Natural killer cell treated with Interleukin-12 subunit alpha and Interleukin-12 subunit beta and Interleukin-15 and Interleukin-18, amount 100 ng/mL, for 72 hours (primary cell): ENCODE measurements at regions not wholly inside any gene's neighbourhood (a gene's known extent, or its start where the extent isn't known, plus 50 kb on each side); places are given as distances from the start of the nearest gene placed in this dataset.

ENCODE experiments used
- ATAC-seq, 2 donors: fragments of 150-1000 bp; cut with Tn5 transposase in 1 of 2; sonication (Bioruptor Pico), chemical (Tn5 transposase) in 1 of 2; 2 replicates each; pipeline ENCODE4 v1.10.0; 2021
- DNase-seq: peaks from one replicate; pipeline ENCODE4 v3.0.0; 2022; ENCODE audit warnings: low spot score
- H3K27ac Mint-ChIP-seq, 2 donors: 1 replicate in 1 of 2; 2 replicates in 1 of 2; pipeline ENCODE4 v1.8.0; 2022; ENCODE audit warnings: mixed read lengths in 2 of 2, mild to moderate bottlenecking in 1 of 2, moderate library complexity in 1 of 2
- H3K27me3 Mint-ChIP-seq, 2 donors: 1 replicate in 1 of 2; 2 replicates in 1 of 2; pipeline ENCODE4 v1.8.0; 2022; ENCODE audit warnings: mixed read lengths in 2 of 2
- H3K36me3 Mint-ChIP-seq: one replicate; pipeline ENCODE4 v1.8.0; 2022; ENCODE audit warnings: mixed read lengths
- H3K4me1 Mint-ChIP-seq, 2 donors: 1 replicate in 1 of 2; 2 replicates in 1 of 2; pipeline ENCODE4 v1.8.0; 2022; ENCODE audit warnings: low read depth in 2 of 2, mixed read lengths in 2 of 2, mild to moderate bottlenecking in 1 of 2
- H3K4me3 Mint-ChIP-seq: one replicate; pipeline ENCODE4 v1.8.0; 2022; ENCODE audit warnings: mixed read lengths
- H3K9me3 Mint-ChIP-seq: 2 replicates; pipeline ENCODE4 v1.8.0; 2022; ENCODE audit warnings: mixed read lengths

GRCh38 chr14:104423701-104424405, 155.7 kb upstream of the C14orf180 start:
- H3K9me3 Mint-ChIP-seq, result no peaks in the 10 kb centered on the region
- no peaks in the 10 kb centered on the region for H3K4me1 Mint-ChIP-seq
- no peak for DNase-seq
- H3K27ac Mint-ChIP-seq, result no peak overlapping the region
- no peak overlapping the region for H3K4me3 Mint-ChIP-seq
- no peak for ATAC-seq
- no peaks in the 10 kb centered on the region for H3K27me3 Mint-ChIP-seq
- H3K36me3 Mint-ChIP-seq, result no peaks in the 10 kb centered on the region

- Mint-ChIP-seq H3K9me3 (no peaks in the 10 kb centered on the region), H3K4me1 (no peaks in the 10 kb centered on the region), H3K36me3 (no peaks in the 10 kb centered on the region), H3K27ac (no peak overlapping the region), H3K4me3 (no peak overlapping the region), H3K27me3 (no peaks in the 10 kb centered on the region)
- no peak for ATAC-seq
- DNase-seq, result no peak
Observed at GRCh38 chr14:104424406-104425072, 155.0 kb upstream of the C14orf180 start.

- DNase-seq, result no peak
- Mint-ChIP-seq H3K27me3 (no peaks in the 10 kb centered on the region), H3K4me1 (no peaks in the 10 kb centered on the region), H3K36me3 (no peaks in the 10 kb centered on the region), H3K27ac (no peak overlapping the region), H3K9me3 (no peaks in the 10 kb centered on the region), H3K4me3 (no peak overlapping the region)
- ATAC-seq, result no peak
Observed at GRCh38 chr14:104425171-104425681, 154.3 kb upstream of the C14orf180 start.

DNA sequence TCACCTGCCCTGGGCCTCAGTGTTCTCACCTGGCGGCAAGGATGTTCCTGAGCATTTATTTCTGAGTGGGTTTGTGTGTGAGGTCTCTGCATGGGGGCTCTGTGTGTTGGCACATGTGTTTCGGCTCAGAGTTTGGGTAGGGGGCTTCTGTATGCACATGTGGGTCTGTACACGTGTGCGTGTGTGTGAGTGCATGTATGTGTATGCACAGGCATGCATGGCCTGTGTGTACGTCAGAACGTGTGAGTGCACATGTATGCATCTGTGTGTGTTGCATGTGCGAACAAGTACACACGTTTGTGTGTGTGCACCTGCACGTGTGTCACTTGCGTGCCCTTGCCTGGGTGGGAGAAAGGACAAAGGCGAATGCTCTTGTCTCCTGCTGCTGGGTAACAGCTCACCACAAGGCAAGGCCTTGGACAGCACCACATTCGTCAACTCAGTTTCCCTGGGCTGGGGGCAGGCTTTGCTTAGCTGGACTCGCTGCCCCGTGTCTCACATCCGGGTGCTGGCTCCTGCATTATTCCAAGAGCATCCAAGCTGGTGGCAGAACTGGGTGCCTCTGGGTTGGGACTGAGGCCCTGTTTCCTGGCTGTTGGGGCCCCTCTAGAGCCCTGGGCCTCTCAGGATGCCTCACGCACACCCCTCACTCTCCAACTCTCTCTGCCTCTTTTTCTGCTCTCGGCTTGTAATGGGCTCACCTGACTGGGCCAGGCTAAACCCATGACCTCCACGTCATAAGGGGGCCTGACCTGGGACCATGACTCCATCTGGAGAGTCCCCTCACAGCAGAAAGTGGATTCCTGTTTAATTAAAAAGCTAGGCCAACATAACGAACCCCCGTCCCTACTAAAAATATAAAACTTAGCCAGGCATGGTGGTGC, 153.6 kb upstream of the C14orf180 start:
- no peak overlapping the region for H3K27ac Mint-ChIP-seq
- DNase-seq, result no peak

DNA sequence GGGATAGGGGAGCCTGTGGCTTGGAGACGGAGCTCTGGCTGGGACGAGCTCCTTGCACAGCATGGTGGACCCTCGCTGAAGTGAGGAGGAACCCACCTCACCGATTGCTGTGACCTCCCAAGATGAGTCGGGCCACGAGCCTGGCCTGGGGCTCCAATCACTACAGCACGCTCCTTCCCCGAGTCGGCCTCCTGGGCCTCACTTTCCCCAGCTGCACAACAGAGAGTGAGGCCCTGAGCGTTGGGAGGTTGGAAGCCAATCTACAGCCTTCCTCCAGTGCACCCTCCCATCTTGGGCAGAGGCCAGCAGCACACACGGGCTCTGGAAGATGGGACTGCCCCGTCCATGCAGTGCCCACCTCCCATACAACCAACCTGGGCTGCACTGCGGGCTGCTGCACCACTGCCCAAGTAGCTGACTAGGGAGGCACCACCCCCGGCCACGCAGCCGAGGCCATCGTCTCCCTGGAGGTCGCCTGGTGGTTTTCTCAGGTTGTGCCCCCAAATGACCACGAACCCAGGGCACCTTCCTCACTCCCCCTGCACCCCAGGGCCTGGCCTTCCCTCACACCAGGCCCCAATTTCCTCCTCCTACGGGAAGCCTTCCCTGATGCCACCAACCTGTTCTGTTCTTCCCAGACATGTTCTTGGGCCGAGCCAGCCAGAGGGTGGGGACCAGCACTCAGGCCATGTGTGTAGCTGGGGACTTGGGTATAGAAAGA, 152.3 kb upstream of the C14orf180 start:
- H3K9me3 Mint-ChIP-seq, result no peaks in the 10 kb centered on the region
- no peaks in the 10 kb centered on the region for H3K4me1 Mint-ChIP-seq
- no peak overlapping the region for H3K27ac Mint-ChIP-seq
- no peak for DNase-seq
- no peaks in the 10 kb centered on the region for H3K36me3 Mint-ChIP-seq
- no peak overlapping the region for H3K4me3 Mint-ChIP-seq
- no peak for ATAC-seq
- H3K27me3 Mint-ChIP-seq, result peaks cover 0 to 2% of the 10 kb centered on the region in 2 donors

More for the DNA sequence above, 153.6 kb upstream of the C14orf180 start:
- Mint-ChIP-seq H3K36me3 (no peaks in the 10 kb centered on the region), H3K9me3 (no peaks in the 10 kb centered on the region), H3K4me3 (no peak overlapping the region), H3K4me1 (no peaks in the 10 kb centered on the region), H3K27me3 (peaks cover 0 to 2% of the 10 kb centered on the region in 2 donors)
- no peak for ATAC-seq

GRCh38 chr14:104428333-104428851, 151.2 kb upstream of the C14orf180 start:
- no peak for ATAC-seq
- H3K27ac Mint-ChIP-seq, result no peak overlapping the region
- DNase-seq, result no peak
- H3K4me1 Mint-ChIP-seq, result no peaks in the 10 kb centered on the region
- H3K4me3 Mint-ChIP-seq, result no peak overlapping the region
- H3K27me3 Mint-ChIP-seq, result peaks cover 0 to 2% of the 10 kb centered on the region in 2 donors
- H3K9me3 Mint-ChIP-seq, result no peaks in the 10 kb centered on the region
- no peaks in the 10 kb centered on the region for H3K36me3 Mint-ChIP-seq

DNA sequence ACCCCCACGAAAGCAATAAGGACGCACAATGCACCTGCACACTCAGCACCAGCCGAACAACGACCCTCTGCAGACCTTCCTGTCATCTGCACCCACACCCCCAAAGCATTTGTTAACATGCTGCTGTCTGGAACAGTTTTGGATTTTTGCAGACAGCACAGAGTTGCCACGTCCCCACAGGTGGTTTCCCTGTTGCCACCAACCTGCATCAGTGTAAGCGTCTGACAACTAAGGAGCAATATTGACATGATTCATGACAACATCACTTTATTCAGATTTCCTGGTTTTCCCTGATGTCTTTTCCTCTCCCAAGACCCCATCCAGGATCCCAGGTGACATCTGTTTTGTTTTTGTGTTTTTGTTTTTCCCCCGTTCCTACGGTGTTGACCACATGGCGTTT, 150.7 kb upstream of the C14orf180 start:
- H3K27me3 Mint-ChIP-seq, result peaks cover 0 to 2% of the 10 kb centered on the region in 2 donors
- H3K4me1 Mint-ChIP-seq, result no peaks in the 10 kb centered on the region
- H3K36me3 Mint-ChIP-seq, result no peaks in the 10 kb centered on the region
- no peak overlapping the region for H3K4me3 Mint-ChIP-seq
- DNase-seq (no peak), ATAC-seq (no peak)
- no peaks in the 10 kb centered on the region for H3K9me3 Mint-ChIP-seq
- no peak overlapping the region for H3K27ac Mint-ChIP-seq

- Mint-ChIP-seq H3K4me3 (no peak overlapping the region), H3K4me1 (no peaks in the 10 kb centered on the region), H3K27ac (no peak overlapping the region), H3K27me3 (peaks cover 0 to 2% of the 10 kb centered on the region in 2 donors), H3K36me3 (no peaks in the 10 kb centered on the region), H3K9me3 (no peaks in the 10 kb centered on the region)
- DNase-seq (no peak), ATAC-seq (no peak)
Observed at GRCh38 chr14:104429291-104429861, 150.2 kb upstream of the C14orf180 start.

DNA sequence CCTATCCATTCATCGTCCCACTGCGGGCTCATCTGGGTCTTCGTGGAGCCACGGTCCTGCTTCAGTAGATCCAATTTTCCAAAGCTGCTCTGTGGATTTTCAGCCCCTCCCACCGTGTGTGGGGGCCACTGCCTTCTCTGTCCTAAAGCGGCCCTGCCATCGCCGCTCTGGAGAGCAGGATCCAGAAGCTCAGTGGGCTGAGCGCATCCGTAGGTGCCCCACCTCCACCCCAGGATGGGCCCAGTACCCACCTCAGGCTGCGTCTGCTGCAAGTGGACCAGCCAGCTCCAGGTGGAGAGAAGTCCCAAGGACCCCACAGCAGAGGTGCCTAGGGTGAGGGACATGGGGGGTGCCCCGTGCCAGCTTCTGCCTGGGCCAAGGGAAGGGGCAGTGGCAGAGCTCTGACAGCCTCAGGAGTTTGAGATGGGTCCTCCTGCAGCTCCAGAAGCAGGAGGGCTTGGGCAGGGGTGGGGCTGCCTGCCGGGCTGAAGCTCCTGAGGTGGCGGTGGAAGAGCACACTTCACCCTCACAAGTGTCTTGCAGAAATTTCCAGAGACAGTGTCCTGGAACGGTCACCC, 148.1 kb upstream of the C14orf180 start:
- no peak for ATAC-seq

GRCh38 chr14:104431929-104432541, 147.5 kb upstream of the C14orf180 start:
- Mint-ChIP-seq H3K4me3 (no peak overlapping the region), H3K27ac (no peak overlapping the region), H3K27me3 (peaks cover 0 to 2% of the 10 kb centered on the region in 2 donors), H3K4me1 (no peaks in the 10 kb centered on the region), H3K9me3 (no peaks in the 10 kb centered on the region), H3K36me3 (no peaks in the 10 kb centered on the region)
- no peak for ATAC-seq
- no peak for DNase-seq

More for the DNA sequence above, 148.1 kb upstream of the C14orf180 start:
- peaks cover 0 to 2% of the 10 kb centered on the region in 2 donors for H3K27me3 Mint-ChIP-seq
- H3K9me3 Mint-ChIP-seq, result no peaks in the 10 kb centered on the region
- DNase-seq, result no peak
- H3K4me1 Mint-ChIP-seq, result no peaks in the 10 kb centered on the region
- H3K4me3 Mint-ChIP-seq, result no peak overlapping the region
- no peaks in the 10 kb centered on the region for H3K36me3 Mint-ChIP-seq
- no peak overlapping the region for H3K27ac Mint-ChIP-seq

DNA sequence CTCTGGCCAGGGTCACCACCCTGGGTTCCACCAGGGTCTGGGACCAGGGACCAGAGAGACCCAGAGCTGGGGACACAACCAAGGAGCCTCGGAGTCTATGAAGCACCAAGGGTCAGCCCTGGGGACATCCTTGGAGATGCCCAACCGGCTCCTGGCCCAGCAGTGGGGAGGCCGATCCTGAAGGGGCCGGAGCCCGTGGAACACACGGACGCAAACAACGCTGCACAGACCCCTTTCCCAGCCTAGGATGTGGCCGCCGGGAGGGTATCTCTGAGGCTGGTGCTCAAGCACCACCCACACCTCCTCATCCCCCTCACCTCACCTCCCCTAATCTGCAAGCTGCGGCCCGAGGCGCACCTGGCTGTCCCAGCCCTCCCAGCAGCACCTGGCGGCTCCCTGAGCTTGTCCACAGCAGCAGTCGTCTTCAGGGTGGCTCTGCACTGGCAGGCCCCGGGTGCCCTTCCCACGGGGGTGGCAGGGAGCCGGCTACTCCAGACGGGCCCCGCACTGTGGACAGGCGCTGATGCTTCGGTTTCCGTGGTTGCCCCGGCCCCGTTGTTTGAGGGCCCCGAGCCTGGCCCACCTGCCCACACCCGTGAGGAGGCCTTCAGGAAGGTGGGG, 146.8 kb upstream of the C14orf180 start:
- no peak for DNase-seq

More for the DNA sequence above, 146.8 kb upstream of the C14orf180 start:
- no peak for ATAC-seq
- Mint-ChIP-seq H3K27me3 (peaks cover 0 to 2% of the 10 kb centered on the region in 2 donors), H3K36me3 (no peaks in the 10 kb centered on the region), H3K27ac (no peak overlapping the region), H3K4me3 (no peak overlapping the region), H3K4me1 (no peaks in the 10 kb centered on the region), H3K9me3 (no peaks in the 10 kb centered on the region)
